HG03103 (cell line): ENCODE measurements at regions not wholly inside any gene's neighbourhood (a gene's known extent, or its start where the extent isn't known, plus 50 kb on each side); places are given as distances from the start of the nearest gene placed in this dataset.
"Not testable (repeated sequence)": the region's sequence is repeated elsewhere in the genome, so short reads cannot be mapped to it uniquely, and the experiment has no call there.

ENCODE experiments used
- ATAC-seq: cut with Tn5 transposase; IDR thresholded peaks from one replicate; pipeline ENCODE4 v1.9.1; 2021; ENCODE audit warnings: low read depth; ENCODE audit not compliant: unreplicated experiment

- no peak for ATAC-seq
Measured at GRCh38 chr6:79431537-79431933, 105.7 kb downstream of the LCA5 start.

- no peak for ATAC-seq
Measured at GRCh38 chr6:79430913-79431536, 106.2 kb downstream of the LCA5 start.

- ATAC-seq, result no peak
Measured at GRCh38 chr6:79427721-79428120, 109.5 kb downstream of the LCA5 start.

DNA sequence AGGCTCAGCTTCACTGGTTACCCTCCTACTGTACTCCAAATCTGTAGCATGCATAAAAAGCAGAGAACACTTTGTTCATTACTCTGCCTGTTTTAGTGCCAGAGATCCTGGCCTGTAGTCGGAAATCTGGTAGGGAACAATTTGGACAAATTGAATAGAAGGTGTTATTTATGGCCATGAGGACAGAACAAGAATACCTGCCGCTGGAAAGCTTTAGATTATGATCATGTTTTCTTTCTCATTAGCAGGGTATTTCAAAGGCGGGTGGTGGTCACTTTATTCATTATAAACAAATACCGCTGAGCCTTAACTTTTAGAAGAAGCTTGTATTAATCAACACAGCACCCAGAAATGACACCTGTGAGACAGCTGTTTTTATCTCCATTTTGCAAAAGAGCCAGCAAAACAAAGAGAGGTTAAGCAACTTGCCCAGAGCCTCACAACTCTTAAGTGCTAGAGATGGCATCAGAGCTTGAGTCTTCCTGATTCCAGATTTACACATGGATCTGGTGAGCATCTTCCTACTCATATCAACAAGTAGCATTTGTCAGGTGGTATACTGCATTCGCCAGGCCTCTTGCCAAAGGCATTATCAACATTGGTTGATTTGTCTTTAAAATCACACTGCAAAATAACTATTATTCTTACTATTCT, 110.5 kb downstream of the LCA5 start:
- ATAC-seq, result no peak

DNA sequence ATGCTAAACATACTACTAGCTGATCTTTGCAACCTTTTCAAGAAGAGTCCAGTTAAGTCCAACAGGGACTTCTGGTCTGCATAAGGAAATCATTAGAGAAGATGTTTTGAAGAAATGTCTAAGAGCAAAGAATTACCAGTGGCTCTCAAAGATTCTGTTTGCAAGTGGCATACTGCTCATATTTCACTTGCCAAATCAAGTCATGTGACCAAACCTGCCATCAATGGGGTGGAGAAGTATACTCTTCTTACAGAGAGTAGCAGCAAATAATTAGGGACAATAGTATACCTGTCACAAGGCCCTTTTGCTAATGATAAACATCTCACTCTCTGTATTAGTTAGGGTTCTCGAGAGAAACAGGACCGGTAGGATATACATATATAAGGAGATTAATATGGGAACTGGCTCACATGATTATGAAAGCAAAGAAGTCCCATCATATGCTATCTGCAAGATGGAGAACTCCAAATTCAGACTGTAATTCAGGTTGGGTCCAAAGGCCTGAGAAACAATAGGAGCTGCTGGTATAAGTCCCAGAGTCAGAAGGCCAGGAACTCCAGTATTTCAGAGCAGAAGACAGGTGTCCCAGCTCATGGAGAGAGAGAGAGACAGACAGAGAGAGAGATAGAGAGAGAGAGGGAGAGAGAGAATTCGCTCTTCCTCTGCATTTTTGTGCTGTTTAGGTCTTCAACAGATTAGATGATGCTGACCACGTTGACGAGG, 111.5 kb downstream of the LCA5 start:
- ATAC-seq, result no peak

- ATAC-seq, result no peak
Measured at GRCh38 chr6:79423216-79423615, 114.0 kb downstream of the LCA5 start.

DNA sequence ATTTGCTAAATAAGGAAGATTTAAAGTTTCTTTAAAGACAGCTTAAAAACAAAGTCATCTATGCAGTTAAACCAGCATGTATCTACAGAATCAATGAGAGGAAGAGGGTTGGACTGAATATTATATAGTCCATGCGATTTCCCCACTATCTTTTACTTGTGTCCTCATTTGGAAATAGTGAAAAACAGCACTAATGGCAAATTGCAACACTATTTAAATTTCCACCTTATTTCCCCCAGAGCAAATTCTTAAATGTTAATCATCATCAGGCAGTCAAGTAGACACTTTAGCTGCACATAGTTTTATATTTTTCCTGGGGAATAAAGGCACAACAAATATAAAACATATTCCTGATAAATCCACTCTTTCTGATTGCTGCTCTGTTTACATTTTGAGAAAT, 114.6 kb downstream of the LCA5 start:
- ATAC-seq, result no peak

DNA sequence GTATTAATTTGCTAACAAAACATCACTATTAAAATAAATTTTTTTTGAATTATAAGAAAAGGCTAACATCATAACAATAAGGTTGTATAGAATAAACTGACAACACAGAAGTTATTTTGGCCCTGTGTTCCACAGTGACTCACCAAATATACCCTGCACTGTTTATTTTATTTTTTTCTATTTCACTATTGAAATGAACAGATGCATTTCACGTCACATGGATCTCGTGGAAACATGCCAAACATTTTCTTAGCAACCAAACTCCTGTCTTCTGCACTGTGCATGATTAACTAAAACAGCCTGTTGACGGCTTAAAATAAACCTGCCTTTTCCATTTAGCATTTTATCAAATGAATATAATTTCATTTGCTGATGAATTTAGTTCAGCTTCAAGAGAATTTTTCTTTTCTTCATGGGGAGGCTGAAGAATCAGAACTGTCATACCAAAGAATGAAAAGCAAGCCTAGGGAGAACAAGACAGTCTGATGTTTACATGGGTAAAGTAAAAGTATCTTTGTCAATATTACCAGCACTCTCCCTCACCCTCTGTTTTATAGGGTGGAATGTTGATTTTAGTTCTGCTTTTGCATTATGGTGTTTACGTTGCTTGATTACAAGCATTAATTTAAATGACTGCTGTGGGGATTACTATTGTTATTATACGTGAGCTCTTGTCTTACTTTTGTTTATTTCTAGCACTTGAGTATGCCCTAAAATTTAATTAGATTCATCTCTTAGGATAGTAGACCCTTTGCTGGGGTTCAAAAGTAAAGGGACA, 115.3 kb downstream of the LCA5 start:
- ATAC-seq, result peak; percentile 87

- ATAC-seq, result no peak
Measured at GRCh38 chr6:79421001-79421411, 116.2 kb downstream of the LCA5 start.

DNA sequence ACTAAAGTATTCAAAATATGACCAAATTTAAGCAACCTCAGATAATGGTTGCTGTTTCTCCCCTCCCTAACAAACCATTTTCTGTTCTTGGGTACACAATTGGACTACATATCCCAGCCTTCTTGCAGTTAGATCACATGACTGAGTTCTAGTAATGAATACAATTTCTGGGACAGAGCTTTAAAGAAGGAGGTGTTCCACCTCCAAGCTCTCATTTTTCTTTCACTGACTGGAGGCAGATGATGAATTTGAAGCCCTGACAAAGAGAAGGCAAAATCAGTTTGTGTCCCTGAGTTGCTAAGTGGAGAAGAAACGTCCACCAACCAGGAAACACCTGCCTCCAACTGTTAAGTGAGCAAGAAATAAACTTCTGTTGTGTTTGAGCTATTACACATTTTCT, 117.2 kb downstream of the LCA5 start:
- ATAC-seq, result no peak

- ATAC-seq, result no peak
Measured at GRCh38 chr6:79416931-79417330, 120.3 kb downstream of the LCA5 start.

DNA sequence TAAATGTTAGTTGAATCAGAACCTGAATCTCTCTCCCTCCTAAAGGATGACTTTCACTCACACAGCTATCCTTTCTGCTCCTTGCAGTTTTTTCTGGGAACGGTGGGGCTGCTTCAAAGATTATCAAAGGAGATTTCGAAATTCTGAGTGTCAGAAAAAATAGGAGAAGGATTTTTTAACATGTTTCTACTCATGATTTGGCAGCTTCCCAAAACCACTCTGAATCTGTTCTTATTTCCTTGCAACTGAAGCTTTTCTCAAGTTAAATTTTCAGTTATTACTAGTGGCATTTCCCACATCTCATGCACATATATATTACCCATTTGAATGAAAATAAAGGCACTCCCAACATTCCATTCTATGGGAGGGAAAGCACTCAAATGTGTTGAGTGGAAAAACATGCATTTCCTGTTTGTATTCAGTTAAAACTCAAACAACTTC, 123.6 kb downstream of the LCA5 start:
- no peak for ATAC-seq

DNA sequence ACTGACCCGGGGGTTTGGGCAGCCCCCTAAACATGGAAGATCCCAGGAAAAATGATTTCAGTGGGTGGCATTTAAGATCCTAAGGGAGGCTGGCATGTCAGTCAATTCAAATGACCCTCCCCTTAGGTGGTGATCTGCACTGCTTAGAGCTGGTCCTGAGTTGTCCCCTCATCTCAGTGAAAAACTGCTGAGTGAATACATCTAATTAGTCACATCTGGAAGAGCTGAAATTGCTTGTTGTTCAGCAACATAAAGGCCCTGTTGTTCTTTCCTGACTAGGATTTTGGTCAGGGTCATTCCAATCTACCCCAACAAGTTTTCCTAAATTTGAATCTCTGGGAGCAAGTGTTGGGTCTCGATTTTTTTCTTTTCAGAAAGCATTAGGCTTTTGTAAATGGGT, 126.4 kb downstream of the LCA5 start:
- ATAC-seq, result no peak

- no peak for ATAC-seq
Measured at GRCh38 chr6:79408256-79408974, 128.8 kb downstream of the LCA5 start.

GRCh38 chr6:79404677-79405076, 132.6 kb downstream of the LCA5 start:
- no peak for ATAC-seq

DNA sequence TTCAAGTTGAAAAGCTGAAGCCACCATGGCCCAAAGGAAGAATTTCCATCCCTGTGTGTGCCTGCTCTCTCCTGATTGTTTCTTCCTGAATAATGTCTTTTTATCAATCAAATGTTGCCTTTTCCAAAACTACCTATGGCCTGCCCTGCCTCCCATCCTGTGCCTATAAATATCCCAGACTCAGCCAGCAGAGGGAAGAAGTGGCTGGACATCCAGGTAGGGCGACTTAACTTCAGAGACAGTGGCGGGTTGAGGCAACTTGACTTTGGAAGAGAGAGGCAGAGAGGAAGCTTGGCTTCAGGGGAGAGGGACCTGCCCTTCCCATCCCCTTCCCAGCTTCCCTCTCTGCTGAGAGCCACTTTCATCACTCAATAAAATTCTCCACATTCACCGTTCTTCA, 133.0 kb downstream of the LCA5 start:
- no peak for ATAC-seq

GRCh38 chr6:79403563-79403962, 133.7 kb downstream of the LCA5 start:
- no peak for ATAC-seq

DNA sequence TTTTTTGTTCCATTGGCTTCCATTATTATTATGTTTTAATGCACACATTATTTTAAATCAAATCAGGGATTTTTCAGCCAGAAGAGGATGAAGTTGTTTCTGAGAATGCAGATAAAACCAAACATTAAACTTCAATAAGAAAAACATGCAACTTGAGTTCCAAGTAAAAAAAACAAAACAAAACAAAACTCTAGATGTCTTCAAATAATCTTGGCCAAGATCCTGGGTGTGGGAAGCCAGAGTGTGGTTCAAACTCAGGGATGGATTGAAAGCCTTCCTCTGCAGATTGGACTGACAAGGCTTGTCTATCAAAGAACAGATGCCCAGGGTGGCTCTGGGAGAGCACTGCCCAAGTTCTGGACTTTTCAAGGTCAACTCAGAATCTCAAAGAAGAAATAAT, 134.1 kb downstream of the LCA5 start:
- no peak for ATAC-seq

DNA sequence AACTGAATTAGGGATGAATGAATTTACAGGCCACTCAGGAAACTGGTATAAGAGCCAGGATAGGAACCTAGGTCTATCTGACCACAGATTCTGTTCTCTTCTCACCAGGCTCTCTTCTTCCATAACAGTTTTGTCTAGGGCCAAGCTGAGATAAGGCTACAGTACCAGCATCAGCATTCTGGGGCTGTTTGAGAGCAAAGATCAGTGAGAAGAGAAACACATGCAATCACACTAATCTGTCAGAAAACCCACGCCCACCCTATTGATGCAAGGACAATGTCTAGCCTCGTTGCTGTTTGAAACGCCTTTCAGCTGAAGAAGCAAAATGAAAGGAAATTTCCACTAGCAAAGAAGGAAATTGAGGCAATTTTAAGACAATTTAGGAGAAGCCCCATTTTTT, 137.7 kb downstream of the LCA5 start:
- no peak for ATAC-seq

DNA sequence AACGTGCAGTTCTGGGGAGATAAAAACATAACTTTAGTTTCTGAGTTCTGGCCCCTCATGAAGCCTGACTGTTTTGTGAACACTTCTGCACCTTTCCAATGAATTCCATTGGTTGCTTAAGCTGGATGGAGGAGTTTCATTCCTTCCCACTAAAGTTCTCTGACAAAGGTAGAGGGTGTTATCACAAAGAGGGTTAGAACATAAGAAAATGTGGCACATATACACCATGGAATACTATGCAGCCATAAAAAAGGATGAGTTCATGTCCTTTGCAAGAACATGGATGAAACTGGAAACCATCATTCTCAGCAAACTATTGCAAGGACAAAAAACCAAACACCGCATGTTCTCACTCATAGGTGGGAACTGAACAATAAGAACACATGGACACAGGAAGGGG, 138.6 kb downstream of the LCA5 start:
- not testable (repeated sequence) for ATAC-seq

DNA sequence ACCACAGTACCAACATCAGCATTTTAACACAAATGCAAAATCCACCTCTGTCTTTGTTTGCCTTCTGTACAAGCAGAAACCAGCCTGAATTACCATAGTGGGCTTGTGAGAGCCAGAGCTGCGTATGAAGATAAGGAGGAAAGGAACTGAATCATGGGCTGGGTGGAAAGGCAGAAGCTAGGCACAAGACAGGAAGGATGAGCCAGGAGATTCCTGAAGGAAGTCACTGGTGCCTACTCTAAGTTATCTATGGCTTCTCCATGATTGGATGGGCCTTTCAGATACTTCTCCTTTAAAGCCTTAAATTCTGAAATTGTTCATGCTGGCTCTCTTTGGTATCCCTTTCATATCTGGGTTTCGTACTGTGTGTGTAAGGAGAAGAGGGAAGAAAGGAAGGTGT, 140.6 kb downstream of the LCA5 start:
- no peak for ATAC-seq
